ENCODE measurements at regions not wholly inside any gene's neighbourhood (a gene's known extent, or its start where the extent isn't known, plus 50 kb on each side); places are given as distances from the start of the nearest gene placed in this dataset.

DNA sequence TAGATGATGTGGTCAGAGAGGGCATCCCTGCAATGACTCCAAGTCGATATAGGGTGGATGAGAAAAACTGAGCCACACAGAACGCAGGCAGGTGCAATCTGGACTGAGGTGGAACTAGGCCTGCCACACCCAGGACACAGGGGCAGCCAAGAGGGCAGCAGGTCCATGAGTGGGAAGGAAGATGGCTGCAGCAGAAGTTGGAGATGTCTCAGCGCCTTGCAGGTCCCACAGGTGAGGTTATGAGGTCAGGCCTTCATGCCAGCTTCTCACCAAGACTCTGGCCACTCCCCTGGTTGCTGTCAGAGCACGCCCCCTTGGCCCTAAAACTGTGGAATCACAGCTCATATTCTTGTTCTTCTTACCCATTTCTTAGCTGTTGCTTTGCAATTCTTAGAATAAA, 147.7 kb upstream of the VSTM2B start:
- TF ChIP-seq POLR2A (IDR thresholded peaks at IDR 0.05; ENCODE audit: low read depth, low read length) = no peak
- TF ChIP-seq POLR2AphosphoS5 (IDR thresholded peaks at IDR 0.05; ENCODE audit: low read depth, low read length) = no peak
- TF ChIP-seq TAF1 (IDR thresholded peaks at IDR 0.05; ENCODE audit: low read depth, low read length) = no peak
